ENCODE measurements at regions not wholly inside any gene's neighbourhood (a gene's known extent, or its start where the extent isn't known, plus 50 kb on each side); places are given as distances from the start of the nearest gene placed in this dataset.

DNA sequence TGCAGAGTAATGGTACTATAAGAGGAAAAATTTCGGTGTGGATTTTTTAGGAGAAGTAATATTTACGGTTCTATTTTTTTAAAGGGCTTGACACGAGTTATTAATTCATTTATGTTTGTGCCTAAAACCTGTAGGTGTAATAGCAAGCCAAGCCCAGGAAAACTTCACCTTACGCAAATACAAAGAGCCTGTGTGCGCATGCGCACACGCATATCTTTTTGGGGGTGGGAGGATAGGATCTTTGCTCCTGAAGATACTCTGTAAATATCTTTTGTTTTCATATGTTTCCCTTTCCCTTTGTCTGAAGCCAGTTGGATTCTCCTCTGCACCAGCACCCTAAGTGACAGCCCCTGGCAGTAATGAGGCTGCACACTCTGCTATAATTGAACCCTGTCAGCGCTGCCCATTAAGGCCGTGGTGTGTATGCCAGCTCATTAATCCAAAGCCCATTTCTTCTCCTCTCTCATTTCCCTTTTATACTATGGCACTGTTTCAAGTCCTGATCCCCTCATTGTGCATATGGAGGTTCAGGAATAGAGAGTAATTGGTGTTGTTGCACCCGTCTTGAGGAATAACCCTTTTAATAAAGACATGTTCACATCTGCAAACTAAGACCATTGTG, 327.2 kb upstream of the E2F7 start:
- DNase-seq = no peak

DNA sequence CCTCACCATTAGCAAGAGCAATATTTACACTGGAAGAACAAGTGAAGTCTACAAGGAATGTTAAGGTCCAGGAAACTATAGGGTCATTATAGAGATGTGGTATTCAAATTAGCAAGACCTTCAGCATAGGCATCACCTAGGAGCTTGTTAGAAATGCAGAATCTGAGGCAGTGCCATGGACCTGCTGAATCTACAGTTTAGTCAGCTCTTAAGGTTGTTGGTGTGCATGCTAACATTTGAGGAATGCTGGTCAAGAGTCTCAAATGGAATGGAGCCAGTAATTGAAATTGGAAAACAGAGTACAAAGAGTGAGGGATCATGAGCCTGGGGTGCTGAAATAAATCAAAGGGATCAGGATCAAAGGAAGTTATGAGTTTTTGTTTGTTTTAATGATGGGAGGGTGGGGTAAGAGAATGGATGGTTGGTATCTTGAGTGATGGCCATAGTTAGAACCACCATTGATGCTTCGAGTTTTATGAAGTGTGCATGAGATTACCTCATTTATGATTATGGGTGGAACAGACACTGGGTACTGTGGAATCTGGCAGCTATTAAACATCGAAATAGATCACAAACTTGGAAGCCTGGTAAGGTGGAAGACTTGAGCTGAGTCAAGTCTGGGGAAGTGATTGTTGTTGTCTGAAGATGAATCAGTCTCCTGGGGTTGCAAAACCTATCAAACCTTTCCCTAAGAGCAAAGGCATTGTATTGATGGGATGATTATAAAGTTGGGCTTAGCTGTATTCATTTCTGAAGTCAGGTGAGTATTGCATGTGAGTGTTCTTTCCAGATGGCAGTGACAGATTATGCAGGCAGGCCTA, 323.3 kb upstream of the E2F7 start:
- no peak for DNase-seq

DNA sequence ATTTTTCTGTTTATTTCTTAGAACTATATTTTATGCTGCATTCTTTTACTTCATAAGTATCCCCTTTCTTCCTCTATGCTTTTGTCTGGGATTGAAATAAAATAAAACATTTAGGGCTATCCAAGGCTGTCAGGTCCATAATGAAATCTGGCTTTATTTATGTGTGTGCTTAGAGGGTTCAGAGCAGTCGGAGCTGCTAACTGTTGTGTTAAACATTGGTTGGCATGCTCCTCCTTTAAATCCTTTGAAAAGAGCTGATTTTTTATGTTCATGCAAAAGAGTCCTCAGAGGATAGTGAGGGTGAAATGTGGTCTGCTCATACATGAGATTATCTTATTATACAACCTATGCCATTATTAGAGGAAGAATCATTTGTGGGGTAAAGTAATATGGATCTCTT, 322.3 kb upstream of the E2F7 start:
- no peak for DNase-seq

DNA sequence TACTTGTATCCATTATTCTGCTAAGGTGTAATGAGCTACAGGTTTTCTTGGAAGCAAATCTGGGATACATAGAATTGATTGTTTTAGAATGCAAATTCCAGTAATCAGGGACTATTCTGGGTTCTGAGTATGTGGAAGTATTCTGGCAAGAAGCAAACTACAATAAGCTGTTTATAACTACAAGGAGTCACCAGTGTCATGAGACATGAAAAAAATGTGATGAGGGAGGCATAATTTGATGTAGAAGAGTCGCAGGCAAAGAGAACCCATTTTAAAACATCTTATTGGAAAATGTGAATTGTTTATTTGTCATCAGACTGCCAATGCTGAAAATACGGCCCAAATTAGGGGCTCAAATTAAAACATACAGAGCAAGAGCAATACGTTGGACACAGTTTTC, 321.8 kb upstream of the E2F7 start:
- no peak for DNase-seq

DNA sequence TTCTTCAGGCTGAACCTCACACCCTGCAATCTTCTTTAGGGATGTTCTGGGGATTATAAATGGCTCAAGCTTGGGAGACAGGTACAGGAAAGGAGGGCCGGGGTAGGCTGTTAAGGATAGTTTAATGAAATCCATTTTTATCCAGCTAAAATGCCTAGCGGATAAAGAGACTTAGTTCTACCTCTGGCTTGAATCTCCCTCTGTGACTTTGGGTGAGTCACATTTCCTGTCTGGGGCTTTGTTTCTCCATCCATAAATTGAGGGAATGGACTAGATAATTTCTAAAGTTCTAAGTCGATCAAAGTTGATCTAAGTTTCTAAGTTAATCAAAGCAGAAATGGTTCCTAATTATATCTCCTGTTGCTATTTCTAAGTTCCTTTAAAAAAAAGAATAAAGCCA, 319.6 kb upstream of the E2F7 start:
- no peak for DNase-seq

DNA sequence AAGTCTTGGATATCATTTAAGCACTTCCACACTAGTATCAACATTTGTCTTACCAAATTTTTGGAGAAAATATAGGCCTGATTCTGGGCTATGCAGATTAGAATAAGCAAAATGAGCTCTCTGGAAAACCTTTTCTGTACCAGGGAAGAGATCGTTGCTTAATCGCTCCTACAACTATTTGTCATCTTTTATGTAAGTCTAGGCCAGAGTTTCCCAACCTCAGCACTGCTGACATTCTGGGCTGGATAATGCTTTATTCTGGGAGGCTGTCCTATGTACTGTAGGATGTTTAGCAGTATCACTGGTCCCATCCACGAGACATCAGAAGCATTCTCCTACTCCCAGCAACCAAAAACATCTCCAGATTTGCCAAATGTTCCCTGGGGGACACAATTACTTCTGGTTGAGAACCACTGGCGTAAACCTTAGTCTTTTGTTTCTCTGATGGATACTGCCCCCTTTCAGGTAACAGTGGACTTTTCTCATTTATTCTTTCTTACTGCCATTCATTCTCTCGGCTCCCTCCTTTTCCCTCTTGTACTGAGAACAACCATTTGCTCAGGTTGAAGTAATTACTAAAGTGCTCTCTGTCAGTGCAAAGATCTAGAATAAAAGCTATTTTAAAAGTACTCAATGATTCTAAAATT, 316.9 kb upstream of the E2F7 start:
- DNase-seq = no peak

DNA sequence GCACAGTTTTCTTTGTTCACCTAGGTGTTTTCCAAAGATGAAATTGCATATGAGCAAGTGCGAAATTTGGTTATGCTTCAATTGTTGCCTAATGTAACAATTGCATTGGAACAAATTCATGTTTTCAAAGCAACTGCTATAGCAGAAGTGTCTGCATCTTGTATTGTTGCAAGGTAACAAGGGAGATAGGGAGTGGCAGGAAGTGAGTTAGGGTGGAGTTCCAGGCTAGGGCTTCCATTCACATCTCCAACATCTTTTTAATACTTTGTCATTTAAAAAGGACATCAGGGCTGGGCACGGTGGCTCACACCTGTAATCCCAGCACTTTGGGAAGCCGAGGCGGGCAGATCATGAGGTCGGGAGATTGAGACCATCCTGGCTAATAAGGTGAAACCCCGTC, 312.3 kb upstream of the E2F7 start:
- DNase-seq = no peak

DNA sequence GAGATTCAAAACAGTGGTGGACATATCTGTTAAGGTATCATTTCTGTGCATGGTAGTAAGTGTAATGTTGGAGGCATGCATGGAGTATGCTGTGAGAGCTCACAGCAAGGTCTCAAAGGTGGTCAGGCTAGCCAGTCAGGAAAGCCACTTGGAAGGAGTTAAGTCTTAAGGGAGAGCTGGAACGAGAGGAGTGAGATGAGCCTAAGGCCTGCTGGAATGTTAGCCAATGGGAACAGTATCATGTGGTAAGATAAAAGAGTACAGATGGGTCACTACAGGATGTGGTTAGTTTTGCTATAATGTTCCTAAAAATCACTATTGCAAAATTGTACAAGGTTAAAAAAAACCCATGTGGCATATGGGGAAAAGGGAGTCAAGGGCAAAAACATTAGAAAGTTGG, 311.7 kb upstream of the E2F7 start:
- DNase-seq = no peak

DNA sequence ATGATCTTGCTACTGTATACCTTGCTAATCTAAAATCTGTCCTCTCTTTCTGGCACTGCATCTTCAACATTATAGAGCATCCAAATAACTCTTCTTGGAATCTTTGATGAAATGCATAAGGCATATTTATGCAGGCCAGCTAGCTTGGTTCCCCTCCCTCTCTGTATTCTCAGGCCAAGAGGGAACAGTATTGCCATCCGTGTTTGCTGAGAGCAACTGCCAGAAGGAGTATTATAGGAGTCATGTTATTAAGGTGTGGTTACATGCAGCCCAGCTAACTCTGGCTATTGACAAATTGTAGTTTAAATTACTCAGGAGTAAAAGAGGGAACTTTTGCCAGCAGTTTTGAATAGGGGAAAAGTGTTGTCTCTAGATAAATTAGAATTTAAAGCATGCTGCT, 309.3 kb upstream of the E2F7 start:
- no peak for DNase-seq

DNA sequence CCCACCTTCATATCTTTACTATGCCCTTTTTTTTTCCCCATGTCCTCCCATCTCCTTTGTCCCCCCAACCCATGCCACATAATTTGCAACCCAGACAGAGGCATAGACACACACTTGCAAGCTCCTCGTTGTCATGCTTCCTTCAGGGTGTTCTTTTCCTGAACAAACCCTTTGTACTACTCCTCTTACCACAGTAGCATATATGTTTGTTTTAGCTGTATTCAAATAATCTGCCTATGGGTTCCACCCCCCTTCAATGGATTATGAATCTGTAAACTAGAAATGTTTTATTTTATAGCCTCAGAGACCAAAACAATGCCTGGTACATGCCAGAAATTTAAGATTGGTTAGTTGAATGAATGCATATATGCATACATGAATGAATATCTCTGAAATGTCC, 307.1 kb upstream of the E2F7 start:
- DNase-seq = peak; percentile 89

DNA sequence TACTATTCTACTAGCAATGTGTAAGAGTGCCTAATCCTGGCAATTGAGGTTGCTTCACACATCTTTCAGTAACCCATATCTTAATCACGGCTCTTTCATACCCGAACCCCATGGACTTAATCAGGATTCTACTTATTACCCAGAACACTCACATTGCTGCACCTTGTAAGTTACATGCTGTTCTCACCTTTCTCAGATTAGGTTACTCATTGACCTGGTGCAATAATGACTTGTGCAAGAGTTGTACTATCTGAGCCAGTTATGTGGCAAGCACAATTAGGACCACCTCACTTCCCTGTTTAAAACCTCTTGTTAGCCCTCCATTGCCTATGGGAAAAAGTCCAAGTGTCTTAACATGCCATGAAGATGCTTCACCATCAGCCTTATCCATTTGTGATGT, 306.7 kb upstream of the E2F7 start:
- no peak for DNase-seq

DNA sequence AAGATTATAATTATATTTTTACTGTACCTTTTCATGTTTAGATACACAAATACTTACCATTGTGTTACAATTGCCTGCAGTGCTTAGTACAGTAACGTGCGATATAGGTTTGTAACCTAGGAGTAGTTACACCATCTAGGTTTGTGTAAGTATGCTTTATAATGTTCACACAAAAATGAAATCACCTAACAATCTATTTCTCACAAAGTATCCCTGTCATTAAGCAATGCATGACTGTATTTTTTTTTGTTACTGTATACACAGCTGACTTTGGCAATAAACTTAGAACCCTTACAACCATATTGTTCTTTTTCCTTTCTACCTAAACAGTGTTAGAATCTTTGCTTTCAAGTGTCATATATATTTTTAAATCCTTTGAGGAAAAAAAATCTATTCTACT, 303.0 kb upstream of the E2F7 start:
- DNase-seq = no peak

DNA sequence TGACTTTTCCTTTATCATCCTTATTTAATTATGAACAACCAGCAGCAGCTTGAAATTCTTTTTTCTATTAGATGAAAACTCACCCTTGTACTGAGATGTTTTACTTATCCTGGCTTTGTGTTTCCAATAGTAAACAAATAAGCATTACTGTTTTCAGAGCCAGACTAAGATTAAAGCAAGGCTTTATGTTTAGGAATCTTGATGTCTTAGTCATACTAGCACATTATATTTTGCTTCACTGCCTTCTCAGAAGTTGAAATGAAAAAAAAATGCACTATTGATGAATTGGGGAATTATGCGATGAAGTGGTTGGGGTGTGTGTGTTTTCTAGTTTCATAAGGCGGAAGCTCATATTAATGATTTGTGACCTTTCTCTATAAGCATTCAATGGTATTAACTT, 301.2 kb upstream of the E2F7 start:
- no peak for DNase-seq

DNA sequence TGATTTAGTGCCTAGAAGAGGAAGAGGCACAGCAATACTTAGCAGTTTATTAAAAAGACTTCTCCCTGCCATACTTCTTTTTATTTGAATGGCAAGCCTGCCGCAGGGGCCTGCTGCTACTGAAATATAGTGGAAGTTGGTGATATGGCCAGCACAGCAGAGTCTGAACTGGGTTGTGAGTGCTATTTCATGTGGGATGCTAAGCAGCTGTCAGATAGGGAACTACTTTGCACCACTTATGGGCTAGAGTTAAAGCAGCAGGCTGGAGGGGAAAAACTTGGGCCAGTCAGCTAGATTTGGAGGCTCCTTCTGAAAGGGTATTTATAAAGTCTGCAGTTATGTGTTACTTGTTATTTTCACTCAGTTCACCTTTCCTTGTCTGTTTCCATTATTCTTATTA, 299.0 kb upstream of the E2F7 start:
- DNase-seq = no peak

DNA sequence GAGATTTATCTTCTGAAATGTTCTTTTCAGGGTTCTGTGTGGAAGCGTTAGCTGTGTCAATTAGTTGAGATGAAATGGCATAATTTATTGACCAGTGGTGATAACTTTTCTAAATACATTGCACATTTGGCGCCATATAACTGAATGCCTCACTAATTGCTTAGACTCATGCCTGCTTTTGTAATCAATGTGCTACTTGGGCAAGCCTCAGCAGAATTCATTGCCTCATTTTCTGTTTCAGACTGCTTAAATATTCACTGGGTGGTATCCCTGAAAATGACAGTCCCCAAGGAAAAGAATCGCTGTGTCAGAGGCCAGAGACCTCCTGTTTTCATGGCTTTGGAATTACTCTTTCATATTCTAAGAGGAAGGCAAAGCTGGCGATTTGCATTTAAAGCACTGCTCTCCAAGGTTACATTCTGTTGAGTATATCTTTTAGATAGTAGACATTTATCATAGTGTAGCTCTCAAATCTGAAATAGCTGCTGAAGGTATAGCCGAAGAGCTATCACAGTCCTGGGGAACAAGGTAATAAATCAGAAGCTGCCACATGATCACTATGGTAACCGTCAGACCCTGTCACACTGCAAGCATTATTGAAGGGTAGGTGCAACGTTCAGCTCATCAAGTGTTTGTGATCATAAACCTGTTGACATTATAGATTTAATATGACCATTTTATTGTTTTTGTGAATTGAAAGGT, 297.3 kb upstream of the E2F7 start:
- DNase-seq = no peak

DNA sequence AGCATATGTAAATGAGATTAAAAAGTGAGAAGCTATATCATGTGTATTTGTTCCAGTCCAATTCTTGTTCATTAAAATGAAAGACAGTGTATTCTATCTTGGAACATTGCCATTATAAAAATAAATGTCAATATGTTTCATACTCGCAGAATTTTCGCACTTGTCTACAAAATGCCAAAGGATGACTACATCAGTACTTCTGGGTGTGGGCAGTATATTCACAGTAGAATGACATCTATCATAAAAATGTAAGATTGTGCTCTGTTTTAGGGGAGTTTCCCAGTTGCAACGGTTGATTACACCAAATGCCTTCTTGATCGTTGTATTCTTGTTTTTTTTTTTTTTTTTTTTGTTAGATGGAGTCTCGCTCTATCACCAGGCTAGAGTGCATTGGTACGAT, 292.3 kb upstream of the E2F7 start:
- DNase-seq = no peak

DNA sequence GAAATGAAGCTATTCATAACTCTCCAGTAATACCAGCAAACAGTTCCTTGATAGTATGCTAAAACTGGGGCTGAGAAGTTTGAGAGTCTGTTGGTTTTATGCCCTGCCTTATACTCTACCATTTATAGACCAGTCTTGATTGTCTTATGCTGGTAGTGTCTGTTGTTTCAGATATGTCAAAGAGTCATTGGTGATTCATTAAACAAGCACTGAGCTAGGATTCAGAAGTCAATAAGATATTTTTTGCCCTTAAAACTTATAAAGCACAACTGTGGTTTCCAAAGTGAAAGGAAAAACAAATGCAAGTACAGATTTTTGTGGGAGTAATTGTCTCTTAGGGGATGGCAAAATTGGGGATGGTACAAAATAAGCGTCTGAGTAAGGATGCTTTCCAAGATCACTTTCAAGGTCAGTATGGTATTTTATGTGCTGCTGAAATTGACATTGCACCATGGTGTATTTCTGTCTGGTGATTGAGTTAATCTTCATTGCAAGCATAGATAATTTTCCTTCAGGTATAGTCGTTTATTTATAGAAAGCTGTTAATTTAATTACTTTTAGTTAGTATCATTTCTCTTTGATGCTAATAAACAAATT, 289.5 kb upstream of the E2F7 start:
- DNase-seq = no peak

DNA sequence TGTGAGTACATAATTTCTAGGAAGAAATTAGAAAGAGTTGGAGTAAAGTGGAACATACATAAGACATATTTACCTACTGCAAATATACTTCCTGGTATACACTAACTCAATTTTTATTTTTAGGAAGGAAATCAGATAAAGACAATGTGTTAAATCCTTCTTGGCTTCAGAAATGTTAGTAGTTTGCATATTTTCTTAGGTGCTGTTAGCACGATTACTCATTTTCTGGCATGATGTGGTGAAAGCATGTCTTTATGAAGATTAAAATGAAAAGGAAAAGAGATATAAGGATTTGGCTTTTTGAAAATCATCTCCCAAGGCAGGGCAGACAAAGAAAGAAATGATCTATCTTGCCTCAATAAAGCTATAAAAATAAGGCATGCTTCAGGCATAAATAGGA, 287.6 kb upstream of the E2F7 start:
- no peak for DNase-seq

DNA sequence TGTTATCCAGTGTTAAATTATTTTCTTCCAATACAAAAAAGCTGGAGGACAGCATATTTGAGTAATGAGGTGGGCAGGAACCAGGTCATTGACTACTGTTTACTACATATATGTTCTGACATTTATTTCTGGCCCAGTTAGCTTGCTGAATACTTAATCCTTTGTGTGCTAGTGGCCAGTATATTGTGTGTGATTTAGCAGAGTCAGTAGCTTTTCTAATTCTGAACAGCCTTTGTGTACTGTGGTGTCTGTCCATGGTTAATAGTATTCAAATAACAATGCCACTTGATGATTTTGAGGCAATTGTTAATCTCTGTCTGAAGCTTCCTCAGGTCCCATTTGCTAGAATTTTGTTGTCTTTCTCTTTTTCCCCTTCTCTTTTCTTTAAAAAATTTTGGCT, 286.5 kb upstream of the E2F7 start:
- no peak for DNase-seq

DNA sequence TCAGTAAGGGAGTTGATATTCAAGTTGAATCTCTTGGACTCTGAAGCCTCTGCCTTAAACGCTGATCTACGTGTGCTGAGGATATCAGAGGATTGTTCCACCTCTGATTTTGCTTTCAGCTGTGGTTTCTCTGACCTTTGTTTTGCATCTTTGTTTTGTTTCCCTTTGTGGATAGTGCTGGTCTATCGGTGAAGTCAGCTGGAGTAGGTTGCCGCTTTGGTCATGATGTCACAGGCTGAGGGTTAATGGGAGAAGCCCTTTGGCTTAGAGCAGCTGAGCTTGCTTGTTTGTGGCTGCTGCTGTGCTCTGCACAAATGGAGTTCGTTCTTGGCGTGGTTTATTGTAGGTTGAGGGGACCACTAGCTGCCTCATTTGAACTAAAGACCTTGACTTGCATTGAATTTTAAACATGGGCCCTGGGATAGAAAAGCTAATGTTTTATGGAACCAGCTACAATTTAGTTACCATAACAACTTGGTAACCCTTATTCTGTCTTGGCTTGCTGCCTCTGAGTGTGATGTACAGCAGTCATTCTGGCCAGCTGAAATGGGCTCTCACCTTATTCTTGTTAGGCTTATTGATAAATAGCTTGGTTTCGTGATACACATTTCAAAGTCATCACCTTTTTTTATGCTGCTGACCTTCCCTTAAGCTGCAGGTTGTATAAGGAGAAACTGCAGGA, 284.5 kb upstream of the E2F7 start:
- no peak for DNase-seq

DNA sequence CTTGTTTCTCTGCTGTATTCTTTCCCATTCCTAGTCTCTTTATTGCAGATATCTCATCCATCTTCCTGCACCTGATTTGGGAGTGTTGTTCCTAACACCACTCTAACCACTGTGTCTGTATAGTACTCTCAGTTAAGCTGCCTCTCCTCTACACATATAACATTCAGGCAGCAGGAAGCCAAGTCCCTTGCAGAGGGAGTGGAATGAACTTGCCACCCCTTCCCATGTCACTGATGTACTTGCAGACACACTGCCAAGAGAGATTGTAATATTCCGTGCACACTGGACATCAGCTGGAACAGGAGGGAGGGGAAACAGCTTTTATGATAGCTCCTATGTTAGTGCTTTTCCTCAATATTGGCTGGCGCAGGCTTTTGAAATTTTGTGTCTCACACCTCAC, 281.6 kb upstream of the E2F7 start:
- DNase-seq = no peak

DNA sequence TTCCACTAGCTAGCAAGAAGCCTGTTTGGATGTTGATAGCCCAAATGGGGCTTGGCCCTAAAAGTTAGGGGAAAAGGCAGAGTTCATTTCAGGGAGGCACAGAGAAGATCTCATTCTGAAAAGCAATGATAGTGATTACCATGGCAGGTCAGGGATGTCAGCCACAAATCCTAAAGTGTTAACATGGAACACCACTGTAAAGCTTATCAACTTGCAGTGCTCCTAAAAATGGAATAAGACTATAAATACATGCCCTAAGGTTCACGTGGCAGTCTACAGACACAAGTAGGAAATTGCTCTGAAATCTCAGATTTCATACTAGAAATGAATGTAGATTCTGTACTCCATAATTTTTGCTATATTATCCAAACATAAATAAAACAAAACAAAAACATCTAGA, 280.0 kb upstream of the E2F7 start:
- DNase-seq = no peak

DNA sequence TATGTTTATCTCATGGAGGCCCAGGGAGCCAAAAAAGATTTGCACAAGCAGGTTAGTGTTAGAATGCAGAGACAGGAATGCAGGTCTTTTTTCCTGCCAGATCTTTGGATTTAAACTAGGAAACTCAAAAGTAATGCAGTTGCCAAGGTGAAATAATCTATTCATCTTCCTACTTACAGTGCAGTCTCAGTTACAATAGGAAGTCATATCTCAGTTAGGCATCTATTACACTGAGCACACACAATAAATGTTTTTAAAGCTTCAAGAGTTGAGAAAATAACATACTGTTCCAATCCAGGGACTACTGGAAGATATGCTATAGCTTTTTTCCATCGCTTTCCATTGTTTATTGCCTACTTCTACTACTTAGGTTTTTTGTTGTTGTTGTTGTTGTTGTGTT, 279.3 kb upstream of the E2F7 start:
- DNase-seq = no peak

All from NCI-H526 treated with DMSO at 0.1 percent for 48 hours (cell line).